Raji (cell line): ENCODE measurements at regions not wholly inside any gene's neighbourhood (a gene's known extent, or its start where the extent isn't known, plus 50 kb on each side); places are given as distances from the start of the nearest gene placed in this dataset.

Experiments
- POLR2A ChIP-seq: IDR thresholded peaks from 2 replicates; pipeline ENCODE4 v1.6.1; 2011; ENCODE audit warnings: low read depth, low read length, control low read depth; ENCODE audit not compliant: insufficient read depth

DNA sequence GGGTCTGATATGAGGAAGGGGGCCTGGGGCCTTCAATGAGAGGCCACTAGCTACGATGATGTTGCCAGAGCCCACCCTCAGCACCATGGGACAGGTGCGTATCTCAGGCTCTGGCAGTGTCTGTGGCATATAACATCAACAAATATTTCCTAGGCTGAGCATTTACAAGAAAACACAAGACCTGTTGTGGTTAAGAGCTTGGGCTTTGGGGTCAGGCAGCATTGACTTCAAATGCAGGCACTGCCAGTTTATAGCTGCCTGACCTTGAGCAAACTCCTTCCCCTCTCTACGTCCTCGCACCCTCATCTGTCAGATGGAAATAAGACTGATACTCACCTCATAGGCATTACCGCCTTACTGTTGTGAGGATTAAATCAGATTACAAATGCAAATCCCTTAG is 156.0 kb downstream of the KATNAL1 start:
- no peak for TF ChIP-seq POLR2A

DNA sequence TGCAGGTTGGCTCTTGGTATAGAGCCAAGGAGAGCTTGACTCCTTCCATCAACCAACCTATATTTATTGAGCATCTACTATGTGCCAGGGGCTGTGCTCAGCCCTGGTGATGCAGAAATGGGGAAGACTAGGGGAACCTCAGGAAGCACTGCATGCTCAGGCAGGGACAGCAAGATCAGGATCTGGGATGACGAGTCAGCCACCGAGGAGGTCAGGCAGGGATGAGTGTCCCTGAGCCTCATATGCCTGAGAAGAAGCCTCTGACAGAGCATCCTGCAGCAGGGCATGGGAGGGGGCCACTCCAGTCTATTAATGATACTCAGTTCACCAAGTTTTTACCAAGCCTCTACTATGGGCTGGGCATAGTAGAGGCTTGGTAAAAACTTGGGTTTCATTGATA is 158.1 kb downstream of the KATNAL1 start:
- TF ChIP-seq POLR2A, result no peak

DNA sequence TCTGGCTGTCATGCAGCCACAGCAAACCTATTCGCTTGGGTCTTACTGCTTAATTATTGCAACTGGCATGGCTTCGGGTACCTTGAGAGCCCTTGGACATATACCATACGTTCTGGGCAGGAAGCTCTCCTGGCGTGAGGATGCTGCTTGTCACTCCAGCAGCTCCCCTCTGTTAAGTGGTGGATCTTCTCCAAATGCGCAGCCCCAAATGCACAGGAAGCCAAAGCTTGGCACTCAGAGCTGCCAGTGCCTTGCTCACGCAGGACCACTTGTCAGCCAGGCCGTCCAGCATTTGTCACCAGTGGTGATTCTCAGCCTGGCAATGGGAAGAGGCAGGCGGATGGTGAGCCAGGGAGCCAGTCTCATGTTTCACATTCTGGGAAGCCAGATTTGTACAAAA is 158.6 kb downstream of the KATNAL1 start:
- no peak for TF ChIP-seq POLR2A

DNA sequence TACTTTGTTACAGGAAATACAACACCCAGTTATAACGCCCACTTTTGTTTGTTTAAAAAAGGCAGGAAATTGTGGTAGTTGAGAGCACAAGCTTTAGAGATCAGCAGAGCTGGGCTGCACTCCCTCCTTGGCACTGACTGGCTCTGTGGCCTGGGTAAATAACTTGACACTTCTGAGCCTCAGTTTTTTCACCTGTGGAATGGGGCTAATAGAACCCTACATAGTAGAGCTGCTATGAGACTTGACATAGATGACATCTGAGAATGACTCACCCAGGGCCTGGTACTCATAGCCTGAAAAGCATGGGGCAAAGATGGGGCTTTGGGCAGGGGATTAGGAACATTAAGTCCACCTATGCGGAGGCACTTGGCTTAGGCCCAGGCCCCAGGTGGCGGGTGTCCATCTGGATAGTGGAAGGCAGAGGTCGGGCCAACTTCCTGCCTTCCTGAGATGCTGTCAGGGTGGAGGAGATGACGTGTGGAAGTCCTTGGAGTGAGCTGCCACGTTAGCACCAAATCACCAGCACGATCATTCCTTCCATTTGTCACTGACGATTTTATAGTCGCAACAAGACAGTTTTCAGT is 159.1 kb downstream of the KATNAL1 start:
- no peak for TF ChIP-seq POLR2A

DNA sequence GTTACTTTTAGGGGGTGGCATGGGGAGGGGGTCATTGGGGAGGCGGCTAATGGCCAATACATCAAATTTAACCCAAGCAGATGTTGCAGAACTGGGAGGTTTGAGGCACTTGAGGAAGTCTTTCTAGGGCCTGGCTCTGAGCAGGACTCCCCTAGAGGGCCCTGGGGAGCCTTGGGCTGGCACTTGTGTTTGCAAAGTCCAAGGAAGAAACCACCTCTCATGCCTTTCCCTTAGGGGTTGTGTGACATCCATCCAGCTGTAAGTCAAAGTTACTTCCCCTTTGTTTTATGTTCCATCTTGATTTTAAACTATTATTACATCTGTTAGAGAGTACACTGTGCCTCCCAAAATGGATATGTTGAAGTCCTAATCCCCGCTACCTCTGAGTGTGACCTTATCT is 159.9 kb downstream of the KATNAL1 start:
- TF ChIP-seq POLR2A, result no peak

DNA sequence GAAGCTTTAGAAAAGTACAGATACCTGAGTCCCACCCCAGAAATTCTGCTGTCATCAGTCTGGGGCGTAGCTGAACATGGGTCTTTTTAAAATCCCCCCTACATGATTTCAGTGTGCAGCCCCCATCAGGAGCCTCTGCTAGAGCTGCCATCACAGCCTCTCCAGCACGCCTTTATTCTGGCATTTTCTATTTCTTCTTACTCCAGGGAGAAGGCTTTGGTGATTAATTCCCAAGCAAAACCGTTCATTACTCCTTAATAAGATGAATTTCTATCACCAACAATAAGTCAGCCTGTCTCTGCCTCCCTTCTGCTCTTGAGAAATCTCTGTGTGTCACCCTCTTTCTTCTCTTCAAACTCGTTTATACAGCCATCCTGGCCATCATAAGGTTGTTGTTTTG is 160.3 kb downstream of the KATNAL1 start:
- TF ChIP-seq POLR2A, result no peak

DNA sequence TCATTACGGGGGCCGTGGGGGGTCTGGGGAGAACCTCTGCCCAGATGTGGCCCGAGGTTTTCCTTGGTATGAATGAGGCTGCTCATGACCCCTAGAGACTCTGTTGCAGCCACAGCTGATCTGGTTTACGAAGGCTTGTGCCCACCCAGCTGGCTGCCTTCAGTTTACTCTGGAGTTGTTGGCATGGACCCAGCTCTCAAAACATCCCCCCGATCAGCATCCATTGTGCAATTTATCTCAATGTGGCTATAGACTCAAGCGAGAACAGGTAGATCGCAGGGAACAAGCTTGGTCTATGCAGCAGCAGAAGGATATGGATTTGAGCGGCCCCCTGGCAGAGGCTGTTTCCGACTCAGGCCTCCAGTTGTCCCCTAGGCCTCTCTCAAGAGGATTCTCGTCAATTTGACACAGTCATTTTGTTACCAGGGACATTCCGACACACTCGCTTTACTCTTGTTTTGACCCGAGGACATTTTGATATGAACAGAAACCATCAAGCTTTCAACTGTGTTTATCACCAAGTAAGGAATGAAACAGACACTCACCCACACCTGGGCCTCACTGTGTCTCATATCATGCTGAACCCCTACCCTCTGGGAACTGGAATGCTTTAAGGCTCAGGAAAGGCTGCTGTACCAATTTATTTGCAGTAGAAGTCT is 161.5 kb downstream of the KATNAL1 start:
- TF ChIP-seq POLR2A, result no peak

DNA sequence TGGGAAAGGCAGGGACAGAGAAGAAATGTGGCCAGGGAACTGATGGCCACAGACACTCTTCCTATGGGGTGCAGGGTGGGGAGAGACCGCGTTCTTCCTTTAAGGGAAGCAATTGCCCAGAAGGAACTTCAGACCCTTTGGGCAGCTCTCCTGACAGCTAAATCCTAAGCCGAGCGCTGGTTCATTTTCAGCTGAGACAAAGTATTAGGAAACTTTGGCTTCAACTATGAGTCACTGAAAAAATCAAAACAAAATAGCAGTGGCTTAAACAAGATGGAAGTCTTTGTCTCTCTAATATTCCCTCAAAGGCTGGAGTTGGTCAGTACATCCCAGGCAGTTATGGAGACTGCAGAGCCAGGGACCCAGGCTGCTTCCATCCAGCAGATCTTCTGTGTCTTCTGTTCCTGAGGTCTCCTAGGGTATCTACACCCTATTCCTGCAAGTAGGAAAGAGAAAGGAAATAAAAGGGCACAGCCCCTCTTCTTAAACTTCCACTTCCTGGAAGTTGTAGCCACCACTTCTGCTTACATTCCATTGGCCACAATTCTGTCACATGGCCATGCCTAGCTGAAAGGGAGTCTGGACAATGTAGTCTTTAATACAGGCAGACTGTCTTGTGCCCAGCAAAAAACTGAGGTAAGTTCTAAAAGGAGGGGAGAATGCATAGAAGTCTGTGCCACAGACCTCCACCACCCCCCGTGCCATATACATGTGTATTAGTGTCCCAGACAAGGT is 163.5 kb downstream of the KATNAL1 start:
- no peak for TF ChIP-seq POLR2A

DNA sequence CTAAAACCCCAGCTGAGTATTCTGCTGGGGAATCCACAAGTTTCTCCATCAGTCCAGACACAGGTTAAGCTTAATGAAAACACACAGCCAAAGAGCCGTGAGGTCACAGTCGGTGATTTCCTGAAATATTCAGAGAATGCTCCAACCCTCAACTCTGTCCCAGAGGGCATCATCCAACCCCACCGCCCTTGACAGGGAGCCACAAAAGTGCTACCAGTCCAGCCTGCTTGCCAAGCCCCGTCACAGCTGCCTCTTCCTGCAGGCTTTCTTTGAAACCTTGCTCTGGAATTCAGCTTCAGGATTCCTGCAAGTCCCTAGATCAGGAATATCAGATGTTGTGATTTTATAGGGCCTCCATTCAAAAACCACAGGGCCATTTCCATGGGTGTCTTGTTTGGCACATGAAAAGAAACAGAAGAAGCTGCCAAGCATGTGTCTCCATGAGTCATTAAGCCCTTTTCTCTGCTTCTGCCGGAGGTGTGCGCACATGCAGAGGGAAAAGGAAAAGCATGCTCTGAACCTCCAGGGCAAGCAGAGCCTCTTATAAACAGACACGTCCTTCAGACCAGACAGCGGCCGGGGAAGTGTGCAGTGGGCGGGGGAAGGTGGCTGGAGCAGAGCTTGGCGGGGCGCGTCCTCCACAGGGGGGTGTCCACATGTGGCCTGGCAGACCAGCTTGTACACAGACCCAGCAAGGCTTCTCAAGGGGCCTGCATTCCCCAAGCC is 164.7 kb downstream of the KATNAL1 start:
- no peak for TF ChIP-seq POLR2A

DNA sequence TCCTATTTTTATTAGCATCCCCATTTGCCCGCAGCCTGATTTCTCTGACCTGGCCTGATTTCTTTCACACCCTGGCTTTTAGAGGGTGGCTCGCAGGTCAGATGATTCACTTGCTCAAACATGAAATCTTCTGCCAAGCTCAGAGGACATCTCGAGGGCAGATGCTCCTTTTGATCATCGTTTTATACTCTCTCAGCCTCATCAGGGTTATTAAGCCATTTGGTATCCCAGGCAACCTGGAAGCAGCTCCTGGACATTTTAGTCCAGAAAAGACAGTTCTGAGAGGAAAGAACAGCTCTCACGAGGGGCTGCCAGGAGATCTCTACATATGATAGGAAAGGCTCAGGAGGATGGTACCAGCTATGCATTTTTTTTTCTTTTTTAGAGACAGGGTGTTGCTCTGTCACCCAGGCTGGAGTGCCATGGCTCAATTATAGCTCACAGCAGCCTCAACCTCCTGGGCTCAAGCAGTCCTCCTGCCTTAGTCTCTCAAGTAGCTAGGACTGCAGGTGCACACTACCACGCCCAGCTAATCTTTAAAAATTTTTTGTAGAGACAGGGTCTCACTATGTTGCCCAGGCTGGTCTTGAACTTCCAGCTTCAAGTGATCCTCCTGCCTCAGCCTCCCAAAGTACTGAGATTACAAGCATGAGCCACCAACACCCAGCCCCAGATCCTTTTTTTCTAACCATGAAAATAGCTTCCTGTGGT is 165.4 kb downstream of the KATNAL1 start:
- TF ChIP-seq POLR2A, result no peak

DNA sequence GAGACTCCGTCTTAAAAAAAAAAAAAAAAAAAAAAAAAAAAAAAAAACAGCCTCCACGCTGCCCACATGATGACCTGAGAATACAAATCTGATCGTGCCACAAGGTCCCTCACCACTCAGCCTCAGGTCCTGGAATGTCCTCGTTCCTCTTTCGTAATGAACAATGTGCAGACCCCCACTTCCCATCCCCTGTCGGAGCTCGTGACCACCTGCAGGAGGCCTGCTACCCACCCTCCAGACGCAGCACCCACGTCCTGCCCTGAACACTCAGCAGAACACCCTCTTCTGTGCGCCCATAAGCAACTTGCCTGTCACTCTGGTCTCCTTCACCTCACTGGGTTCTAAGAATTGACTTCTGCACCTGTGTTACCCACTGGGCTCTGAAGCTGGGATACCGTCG is 166.4 kb downstream of the KATNAL1 start:
- TF ChIP-seq POLR2A, result no peak

DNA sequence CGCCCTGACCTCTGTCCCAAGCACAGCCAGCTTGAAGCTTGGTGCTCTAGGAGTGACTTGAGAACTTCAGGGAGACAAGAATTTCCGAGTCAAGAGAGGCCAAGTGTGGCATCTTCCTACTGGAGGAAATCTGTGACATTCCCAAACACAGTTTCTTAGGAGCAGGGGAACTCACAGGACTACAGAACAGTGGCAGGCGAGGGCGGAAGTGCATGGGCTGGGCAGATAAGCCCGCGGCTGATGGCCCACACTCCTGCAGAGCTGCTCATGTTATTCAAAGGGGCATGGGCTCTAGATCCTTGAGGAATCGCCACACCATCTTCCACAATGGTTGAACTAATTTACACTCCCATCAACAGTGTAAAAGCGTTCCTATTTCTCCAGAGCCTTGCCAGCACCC is 168.8 kb downstream of the KATNAL1 start:
- TF ChIP-seq POLR2A, result no peak

DNA sequence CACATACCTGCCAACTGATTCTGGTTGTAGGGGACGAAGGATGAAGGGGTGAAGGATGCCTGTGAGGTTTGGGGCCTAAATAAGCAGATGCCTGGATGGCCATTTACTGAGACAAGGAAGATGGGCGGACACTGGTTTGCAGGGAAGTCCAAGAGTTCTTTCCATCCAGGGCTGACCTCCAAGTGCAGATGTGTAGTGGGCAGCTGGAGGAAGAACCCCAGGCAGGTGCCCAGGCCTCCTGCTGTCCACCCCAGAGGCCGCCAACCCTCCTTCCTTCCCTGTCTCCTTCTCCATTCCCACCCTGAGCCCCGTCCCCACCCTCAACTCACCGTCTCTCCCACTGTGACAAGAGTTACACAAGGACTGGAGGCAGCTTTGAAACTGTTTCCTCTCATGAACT is 171.5 kb downstream of the KATNAL1 start:
- no peak for TF ChIP-seq POLR2A

DNA sequence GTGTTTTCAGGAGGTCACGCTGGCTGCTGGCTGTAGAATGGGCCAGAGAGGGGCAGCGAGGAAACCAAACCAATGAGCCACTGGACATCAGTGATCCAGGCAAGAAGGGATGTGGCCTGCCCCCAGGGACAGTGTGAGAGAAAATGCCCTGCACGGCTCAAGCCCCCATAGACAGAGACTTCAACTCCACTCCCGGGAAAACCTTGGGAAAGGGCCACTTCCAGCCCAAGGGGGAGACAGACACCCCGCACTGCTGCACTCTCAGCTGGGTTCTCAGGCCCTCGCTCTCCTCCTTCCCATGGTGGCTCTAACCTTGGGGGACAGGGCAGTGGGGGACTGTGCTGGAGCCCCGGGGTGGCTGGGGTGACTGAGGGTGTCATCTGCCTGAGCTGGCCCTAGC is 172.0 kb downstream of the KATNAL1 start:
- no peak for TF ChIP-seq POLR2A

DNA sequence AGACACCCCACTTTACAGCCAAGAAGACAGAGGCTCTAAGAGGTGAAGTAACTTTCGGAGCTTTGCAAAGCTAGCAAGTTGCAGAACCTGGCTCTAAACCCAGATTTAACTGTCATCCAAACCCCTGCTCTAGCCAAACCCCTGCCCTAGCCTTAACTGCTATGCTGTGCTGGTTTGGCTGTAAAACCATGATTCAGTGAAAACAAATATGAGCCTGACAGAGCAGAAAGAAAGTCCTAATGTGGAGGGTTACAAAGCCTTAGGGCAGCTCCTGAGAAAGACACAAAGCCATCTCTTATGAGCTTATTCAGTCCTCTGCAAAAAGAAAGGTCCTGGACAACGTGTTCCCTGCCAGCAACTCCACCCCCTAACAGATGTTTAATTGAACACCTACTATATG is 172.8 kb downstream of the KATNAL1 start:
- no peak for TF ChIP-seq POLR2A
